HL-60 (cell line): ENCODE measurements at regions not wholly inside any gene's neighbourhood (a gene's known extent, or its start where the extent isn't known, plus 50 kb on each side); places are given as distances from the start of the nearest gene placed in this dataset.

Experiments used
- REST ChIP-seq: IDR thresholded peaks from 2 replicates; pipeline ENCODE4 v1.6.1; 2012; ENCODE audit warnings: low read depth; ENCODE audit not compliant: insufficient replicate concordance
- TF ChIP-seq, protein P1 (sequence below): IDR thresholded peaks from one replicate; pipeline ENCODE4 v1.5.1; 2011; ENCODE audit warnings: low read length, control low read depth, inconsistent platforms; ENCODE audit not compliant: insufficient read depth

GRCh38 chr11:127137771-127138280 is 137.3 kb upstream of the KIRREL3 start:
- TF ChIP-seq, protein P1, sequence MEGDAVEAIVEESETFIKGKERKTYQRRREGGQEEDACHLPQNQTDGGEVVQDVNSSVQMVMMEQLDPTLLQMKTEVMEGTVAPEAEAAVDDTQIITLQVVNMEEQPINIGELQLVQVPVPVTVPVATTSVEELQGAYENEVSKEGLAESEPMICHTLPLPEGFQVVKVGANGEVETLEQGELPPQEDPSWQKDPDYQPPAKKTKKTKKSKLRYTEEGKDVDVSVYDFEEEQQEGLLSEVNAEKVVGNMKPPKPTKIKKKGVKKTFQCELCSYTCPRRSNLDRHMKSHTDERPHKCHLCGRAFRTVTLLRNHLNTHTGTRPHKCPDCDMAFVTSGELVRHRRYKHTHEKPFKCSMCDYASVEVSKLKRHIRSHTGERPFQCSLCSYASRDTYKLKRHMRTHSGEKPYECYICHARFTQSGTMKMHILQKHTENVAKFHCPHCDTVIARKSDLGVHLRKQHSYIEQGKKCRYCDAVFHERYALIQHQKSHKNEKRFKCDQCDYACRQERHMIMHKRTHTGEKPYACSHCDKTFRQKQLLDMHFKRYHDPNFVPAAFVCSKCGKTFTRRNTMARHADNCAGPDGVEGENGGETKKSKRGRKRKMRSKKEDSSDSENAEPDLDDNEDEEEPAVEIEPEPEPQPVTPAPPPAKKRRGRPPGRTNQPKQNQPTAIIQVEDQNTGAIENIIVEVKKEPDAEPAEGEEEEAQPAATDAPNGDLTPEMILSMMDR, result no peak
- no peak for TF ChIP-seq REST
